GM10266 (cell line): ENCODE measurements at regions not wholly inside any gene's neighbourhood (a gene's known extent, or its start where the extent isn't known, plus 50 kb on each side); places are given as distances from the start of the nearest gene placed in this dataset.

ENCODE experiments used
- DNase-seq: peaks from one replicate; pipeline ENCODE4 v3.0.0; 2012; ENCODE audit errors: extremely low spot score
- TF ChIP-seq, protein P1 (sequence below): IDR thresholded peaks from 2 replicates; pipeline ENCODE4 v1.5.1; 2012; ENCODE audit warnings: mild to moderate bottlenecking, low read depth; ENCODE audit not compliant: control insufficient read depth, insufficient read depth; ENCODE audit errors: missing control alignments

DNA sequence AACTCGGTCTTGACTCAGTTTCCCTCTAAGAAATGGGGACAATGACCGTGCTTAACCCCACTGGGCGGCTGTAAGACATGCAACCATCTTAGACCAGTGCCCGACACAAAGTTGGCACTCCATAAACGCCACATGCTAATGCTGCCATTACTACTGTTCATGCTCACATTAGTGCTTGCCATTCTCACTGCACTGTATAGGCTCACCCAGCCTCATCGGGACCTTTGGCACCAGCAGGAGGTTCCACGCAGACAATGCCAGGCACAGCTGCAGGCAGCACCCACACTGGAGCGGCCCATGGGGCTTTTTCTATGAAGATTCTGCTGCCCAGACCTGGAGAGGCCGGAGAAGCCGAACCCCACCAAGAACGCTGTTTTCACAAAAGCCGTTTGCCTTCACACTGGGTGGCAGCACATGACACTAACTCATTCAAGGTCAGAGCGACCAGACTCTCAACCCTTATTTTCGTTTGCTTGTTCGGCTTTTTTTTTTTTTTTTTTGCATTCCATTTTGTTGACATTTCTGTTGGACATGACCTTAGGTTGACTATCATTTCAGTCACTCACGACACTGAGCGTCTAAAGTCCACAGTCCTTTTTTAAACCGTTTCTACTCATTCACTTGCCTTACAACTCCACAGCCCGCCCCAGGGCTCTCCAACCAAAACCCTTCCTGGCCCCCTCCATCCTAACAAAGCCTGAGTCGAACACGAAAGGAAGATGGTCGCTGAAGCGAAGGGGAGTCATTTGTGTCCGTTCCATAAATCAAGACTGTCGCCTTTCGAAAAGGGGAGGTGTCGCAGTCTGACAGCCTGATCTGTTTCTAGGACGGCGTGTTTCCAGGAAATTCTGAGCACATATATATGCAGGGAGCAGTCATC, 124.4 kb upstream of the RNF32 start:
- no peak for DNase-seq

DNA sequence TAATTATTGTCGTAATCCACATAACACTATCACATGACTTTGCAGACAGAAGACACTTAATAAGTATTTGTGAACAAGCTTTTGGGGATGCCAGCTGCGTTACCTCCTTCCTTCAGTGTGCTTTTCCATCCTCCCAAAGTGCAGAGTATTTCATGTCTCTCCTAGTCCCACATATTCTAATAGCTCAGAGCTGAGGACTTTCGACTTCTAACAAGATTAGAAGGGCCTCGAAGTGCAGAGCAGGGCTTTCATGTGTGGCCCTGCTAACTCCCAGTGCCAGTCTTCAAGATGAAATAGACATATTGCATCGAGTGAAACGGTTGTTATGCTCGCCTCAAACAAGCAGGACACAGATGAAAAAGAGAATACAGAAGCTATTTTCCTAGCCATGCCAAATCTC, 125.7 kb upstream of the RNF32 start:
- TF ChIP-seq, protein P1, sequence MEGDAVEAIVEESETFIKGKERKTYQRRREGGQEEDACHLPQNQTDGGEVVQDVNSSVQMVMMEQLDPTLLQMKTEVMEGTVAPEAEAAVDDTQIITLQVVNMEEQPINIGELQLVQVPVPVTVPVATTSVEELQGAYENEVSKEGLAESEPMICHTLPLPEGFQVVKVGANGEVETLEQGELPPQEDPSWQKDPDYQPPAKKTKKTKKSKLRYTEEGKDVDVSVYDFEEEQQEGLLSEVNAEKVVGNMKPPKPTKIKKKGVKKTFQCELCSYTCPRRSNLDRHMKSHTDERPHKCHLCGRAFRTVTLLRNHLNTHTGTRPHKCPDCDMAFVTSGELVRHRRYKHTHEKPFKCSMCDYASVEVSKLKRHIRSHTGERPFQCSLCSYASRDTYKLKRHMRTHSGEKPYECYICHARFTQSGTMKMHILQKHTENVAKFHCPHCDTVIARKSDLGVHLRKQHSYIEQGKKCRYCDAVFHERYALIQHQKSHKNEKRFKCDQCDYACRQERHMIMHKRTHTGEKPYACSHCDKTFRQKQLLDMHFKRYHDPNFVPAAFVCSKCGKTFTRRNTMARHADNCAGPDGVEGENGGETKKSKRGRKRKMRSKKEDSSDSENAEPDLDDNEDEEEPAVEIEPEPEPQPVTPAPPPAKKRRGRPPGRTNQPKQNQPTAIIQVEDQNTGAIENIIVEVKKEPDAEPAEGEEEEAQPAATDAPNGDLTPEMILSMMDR: no peak
- no peak for DNase-seq

More for the DNA sequence above, 124.4 kb upstream of the RNF32 start:
- TF ChIP-seq, protein P1: no peak

DNA sequence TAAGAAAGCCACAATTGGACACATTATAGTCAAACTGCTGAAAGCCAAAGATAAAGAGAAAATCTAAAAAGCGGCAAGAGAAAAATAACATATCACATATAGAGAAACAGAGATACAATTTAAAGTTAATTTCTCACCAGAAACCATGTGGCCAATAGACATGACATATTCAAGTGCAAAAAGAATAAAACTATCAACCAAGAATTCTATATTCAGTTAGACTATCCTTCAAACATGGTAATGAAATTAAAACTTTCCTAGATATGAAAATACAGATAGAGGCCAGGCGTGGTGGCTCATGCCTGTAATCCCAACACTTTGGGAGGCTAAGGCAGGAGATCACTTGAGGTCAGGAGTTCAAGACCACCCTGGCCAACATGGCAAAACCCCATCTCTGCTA, 129.1 kb upstream of the RNF32 start:
- TF ChIP-seq, protein P1: no peak
- DNase-seq: no peak

DNA sequence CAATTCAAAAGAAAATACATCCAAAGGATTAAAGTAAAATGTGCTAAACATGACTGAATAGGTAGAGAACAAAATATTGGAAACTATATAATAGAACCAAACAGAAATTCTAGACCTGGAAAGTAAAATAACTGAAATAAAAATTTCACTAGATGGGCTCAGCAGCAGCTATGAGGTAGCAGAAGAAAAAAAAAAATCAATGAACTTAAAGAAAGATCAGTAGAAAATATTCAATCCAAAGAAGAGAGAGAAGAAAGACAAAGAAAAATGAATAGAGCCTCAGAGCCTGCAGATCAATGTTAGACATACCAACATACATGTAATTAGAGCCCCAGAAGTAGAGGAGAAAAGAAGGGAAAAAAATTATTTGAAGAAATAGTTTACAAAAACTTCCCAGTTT, 129.6 kb upstream of the RNF32 start:
- TF ChIP-seq, protein P1: no peak
- no peak for DNase-seq

DNA sequence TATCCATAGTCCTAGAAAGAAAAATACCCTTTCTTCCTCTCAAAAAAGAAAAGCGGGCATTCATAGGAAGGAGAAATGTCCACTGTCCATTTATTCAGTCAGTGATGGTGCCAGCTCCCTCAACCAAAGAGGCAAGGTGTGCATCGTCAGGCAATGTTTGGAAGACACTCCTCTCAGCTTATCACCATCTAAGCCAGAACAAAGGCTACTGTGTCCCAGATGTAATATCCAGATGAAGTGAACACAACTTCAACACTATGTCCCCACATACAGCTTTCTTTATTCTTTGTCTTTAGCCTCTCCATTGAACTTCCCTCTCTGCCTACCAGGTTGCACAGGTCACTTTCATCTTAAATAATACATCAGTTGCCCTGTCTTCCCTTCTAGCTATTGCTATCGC, 131.4 kb upstream of the RNF32 start:
- DNase-seq: no peak
- TF ChIP-seq, protein P1: no peak

DNA sequence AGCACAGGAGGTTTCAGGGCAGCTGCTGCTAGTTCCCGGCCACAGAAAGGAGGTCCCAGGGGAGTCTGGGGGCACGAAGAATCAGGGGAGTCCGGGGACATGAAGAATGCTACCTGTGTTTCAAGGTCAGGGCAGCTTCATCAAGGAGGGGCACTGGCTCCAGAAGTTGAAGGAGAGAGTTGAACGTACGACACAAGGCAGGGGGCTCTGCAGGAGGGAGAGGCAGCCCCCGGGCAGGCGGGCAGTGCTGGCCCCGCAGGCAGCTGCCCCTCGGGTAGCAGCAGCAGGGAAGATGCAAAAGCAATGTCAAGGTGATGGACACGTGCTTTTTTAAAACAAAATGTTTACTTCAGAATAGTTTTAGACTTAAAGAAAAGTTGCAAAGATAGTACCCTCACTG, 134.7 kb upstream of the RNF32 start:
- TF ChIP-seq, protein P1: no peak
- no peak for DNase-seq
